Osteocyte (in vitro differentiated cells): ENCODE measurements at regions not wholly inside any gene's neighbourhood (a gene's known extent, or its start where the extent isn't known, plus 50 kb on each side); places are given as distances from the start of the nearest gene placed in this dataset.
"Not testable (repeated sequence)": the region's sequence is repeated elsewhere in the genome, so short reads cannot be mapped to it uniquely, and the experiment has no call there.

Experiments used
- DNase-seq: peaks from one replicate; pipeline ENCODE4 v3.0.0; 2021; ENCODE audit warnings: mixed read lengths; ENCODE audit not compliant: unreplicated experiment; ENCODE audit errors: extremely low spot score
- H3K27ac Mint-ChIP-seq: one replicate; pipeline ENCODE4 v1.8.0; 2021; ENCODE audit warnings: mild to moderate bottlenecking, mixed read lengths; ENCODE audit not compliant: unreplicated experiment
- H3K27me3 Mint-ChIP-seq: one replicate; pipeline ENCODE4 v1.8.0; 2021; ENCODE audit warnings: mixed read lengths; ENCODE audit not compliant: unreplicated experiment
- H3K36me3 Mint-ChIP-seq: one replicate; pipeline ENCODE4 v1.8.0; 2021; ENCODE audit warnings: mixed read lengths; ENCODE audit not compliant: unreplicated experiment
- H3K4me1 Mint-ChIP-seq: one replicate; pipeline ENCODE4 v1.8.0; 2021; ENCODE audit warnings: mixed read lengths; ENCODE audit not compliant: unreplicated experiment
- H3K4me3 Mint-ChIP-seq: one replicate; pipeline ENCODE4 v1.8.0; 2021; ENCODE audit warnings: mild to moderate bottlenecking, moderate library complexity, mixed read lengths; ENCODE audit not compliant: unreplicated experiment
- H3K9me3 Mint-ChIP-seq: one replicate; pipeline ENCODE4 v1.8.0; 2021; ENCODE audit warnings: mixed read lengths; ENCODE audit not compliant: unreplicated experiment

DNA sequence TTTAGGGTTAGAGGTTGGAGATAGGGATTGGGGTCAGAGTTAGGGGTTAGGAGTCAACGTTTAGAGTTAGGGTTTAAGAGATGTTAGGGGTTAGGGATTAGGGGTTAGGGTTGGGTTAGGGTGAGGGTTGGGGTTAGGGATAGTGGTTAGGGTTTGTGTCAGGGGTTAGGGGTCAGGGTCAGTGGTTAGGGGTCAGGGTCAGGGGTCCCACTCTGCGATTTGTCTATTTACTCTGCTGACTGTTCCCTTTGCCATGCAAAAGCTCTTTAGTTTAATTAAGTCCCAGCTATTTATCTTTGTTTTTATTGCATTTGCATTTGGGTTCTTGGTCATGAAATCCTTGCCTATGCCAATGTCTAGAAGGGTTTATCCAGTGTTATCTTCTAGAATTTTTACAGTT, 1649.3 kb downstream of the SPATA31A7 start:
- not testable (repeated sequence) for H3K9me3 Mint-ChIP-seq, H3K4me3 Mint-ChIP-seq, H3K27ac Mint-ChIP-seq, DNase-seq, H3K4me1 Mint-ChIP-seq, H3K36me3 Mint-ChIP-seq
- H3K27me3 Mint-ChIP-seq, result peaks cover 28% of the 10 kb centered on the region

DNA sequence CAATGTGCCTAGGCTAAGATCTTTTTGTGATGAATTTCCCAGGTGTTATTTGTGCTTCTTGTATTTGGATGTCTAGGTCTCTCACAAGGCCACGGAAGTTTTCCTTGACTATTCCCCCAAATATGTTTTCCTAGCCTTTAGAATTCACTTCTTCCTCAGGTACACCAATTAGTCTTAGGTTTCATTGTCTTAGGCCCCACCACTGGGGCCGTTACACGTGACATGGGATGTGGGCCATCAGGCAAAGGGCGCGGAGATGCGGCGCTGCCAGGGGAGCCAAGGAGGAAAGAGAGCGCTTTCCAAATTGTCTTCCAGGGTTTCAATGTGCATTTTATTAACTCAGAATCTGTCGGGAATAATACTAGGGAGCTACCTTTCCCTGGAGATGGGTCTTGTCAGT, 1653.3 kb downstream of the SPATA31A7 start:
- not testable (repeated sequence) for H3K27ac Mint-ChIP-seq, H3K4me1 Mint-ChIP-seq, H3K9me3 Mint-ChIP-seq, H3K36me3 Mint-ChIP-seq, DNase-seq, H3K4me3 Mint-ChIP-seq
- H3K27me3 Mint-ChIP-seq, result peaks cover 23% of the 10 kb centered on the region

DNA sequence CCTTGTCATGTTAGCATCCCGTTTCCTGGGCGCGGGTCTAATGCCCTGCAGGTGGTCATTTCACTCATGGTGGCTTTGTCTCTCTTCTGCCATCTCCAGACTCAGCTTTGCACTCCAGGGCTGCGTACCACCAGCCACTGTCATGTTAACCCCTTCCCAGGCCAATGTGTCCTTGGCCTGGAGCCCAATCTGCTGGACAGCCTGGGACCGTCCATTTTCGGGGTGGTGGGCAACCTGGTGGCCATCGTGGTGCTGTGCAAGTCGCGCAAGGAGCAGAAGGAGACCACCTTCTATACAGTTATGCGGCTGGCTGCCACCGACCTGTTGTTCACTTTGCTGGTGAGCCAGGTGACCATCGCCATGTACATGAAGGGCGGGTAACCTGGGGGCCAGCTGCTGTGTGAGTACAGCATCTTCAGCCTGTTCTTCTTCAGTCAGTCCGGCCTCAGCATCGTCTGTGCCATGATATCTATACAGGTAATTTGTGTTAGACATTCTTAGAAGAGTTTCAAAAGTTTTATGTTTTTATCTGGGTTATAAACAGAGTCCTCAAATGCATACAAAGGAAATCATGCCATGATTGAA, 1654.0 kb downstream of the SPATA31A7 start:
- H3K27ac Mint-ChIP-seq, result not testable (repeated sequence)
- H3K27me3 Mint-ChIP-seq, result peaks cover 20% of the 10 kb centered on the region

DNA sequence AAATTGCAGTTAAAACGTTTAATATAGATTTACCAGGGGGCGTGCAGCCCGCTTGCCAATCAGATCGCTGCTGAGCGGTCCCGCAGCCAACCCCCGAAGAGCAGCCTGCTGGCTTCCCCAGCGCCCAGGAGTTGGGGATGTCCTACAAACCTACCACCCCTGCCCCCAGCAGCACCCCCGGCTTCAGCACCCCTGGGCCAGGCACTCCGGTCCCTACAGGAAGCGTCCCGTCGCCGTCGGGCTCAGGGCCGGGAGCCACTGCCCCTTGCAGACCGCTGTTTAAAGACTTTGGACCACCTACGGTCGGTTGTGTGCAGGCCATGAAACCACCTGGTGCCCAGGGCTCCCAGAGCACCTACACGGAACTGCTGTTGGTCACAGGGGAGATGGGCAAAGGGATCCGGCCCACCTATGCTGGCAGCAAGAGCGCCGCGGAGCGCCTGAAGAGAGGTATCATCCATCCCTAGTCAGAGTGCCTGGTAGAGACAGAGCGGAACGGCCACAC, 1654.9 kb downstream of the SPATA31A7 start:
- DNase-seq, H3K36me3 Mint-ChIP-seq, H3K4me3 Mint-ChIP-seq, H3K4me1 Mint-ChIP-seq, H3K9me3 Mint-ChIP-seq, H3K27ac Mint-ChIP-seq: not testable (repeated sequence)
- H3K27me3 Mint-ChIP-seq, result peaks cover 20% of the 10 kb centered on the region

More for the DNA sequence above, 1654.0 kb downstream of the SPATA31A7 start:
- not testable (repeated sequence) for H3K4me3 Mint-ChIP-seq, DNase-seq, H3K9me3 Mint-ChIP-seq, H3K36me3 Mint-ChIP-seq, H3K4me1 Mint-ChIP-seq

DNA sequence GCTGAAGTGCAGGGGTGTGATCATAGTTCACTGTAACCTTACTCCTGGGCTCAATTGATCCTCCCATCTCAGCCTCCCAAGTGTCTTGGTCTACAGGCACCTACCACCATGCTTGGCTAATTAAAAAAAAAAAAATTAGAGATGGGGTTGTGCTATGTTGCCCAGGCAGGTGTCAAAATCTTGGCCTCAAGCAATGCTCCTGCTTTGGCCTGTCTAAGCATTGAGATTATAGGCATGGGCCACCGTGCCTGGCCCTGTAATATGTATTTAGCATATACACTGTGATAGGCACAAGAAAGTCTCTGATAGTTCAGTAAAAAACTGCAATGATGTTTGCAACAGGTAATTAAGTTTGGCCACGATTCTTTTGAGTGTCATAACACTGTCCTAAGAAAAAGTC, 1658.4 kb downstream of the SPATA31A7 start:
- H3K9me3 Mint-ChIP-seq, H3K4me3 Mint-ChIP-seq, H3K36me3 Mint-ChIP-seq, DNase-seq, H3K27ac Mint-ChIP-seq, H3K4me1 Mint-ChIP-seq: not testable (repeated sequence)
- peaks cover 15% of the 10 kb centered on the region for H3K27me3 Mint-ChIP-seq

DNA sequence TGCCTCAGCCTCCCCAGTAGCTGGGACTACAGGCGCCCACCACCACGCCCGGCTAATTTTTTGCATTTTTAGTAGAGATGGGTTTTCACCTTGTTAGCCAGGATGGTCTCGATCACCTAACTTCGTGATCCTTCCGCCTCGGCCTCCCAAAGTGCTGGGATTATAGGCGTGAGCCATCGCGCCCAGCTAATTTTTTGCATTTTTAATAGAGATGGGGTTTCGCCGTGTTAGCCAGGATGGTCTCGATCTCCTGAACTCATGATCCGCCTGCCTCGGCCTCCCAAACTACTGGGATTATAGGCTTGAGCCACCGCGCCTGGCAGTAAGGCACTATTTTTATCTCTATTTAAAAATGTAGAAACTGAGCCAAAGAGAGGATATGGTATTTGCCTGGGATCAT, 1660.2 kb downstream of the SPATA31A7 start:
- peaks cover 17% of the 10 kb centered on the region for H3K27me3 Mint-ChIP-seq
- not testable (repeated sequence) for H3K27ac Mint-ChIP-seq, DNase-seq, H3K4me1 Mint-ChIP-seq, H3K9me3 Mint-ChIP-seq, H3K36me3 Mint-ChIP-seq, H3K4me3 Mint-ChIP-seq

DNA sequence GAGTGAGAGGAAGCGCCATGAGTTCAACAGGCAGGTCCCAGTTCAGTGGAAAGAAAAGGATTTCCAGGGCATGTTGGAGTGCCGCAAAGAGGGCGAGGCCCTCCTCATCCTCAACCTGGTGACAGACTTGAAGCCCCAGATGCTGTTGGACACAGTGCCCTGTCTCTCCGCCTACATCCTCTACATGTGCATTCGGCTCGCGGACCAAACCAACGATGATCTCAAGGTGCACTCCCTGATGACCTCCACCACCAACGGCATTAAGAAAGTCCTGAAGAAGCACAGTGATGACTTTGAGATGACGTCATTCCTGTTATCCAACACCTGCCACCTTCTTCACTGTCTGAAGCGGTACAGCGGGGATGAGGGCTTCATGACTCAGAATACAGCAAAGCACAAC, 1667.4 kb downstream of the SPATA31A7 start:
- not testable (repeated sequence) for H3K27ac Mint-ChIP-seq, DNase-seq, H3K9me3 Mint-ChIP-seq, H3K4me1 Mint-ChIP-seq, H3K36me3 Mint-ChIP-seq, H3K4me3 Mint-ChIP-seq
- peaks cover 13% of the 10 kb centered on the region for H3K27me3 Mint-ChIP-seq

DNA sequence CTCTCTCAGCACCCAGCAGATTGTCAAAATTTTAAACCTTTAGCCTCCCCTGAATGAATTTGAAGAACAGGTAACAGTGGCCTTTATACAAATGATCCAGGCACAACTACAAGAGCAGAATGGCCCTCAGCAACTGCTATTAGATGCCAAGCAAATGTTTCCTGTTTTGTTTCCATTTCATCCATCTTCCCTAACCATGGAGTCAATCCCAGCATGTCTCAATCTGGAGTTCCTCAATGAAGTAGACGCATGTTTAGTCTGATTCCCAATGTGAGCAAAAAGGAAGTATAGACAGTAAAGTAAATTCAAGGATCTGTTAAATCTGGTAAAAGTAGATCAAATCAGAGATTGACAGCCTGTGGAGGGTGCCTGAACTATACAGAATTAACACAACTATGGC, 1668.4 kb downstream of the SPATA31A7 start:
- H3K4me1 Mint-ChIP-seq, H3K36me3 Mint-ChIP-seq, DNase-seq, H3K27ac Mint-ChIP-seq, H3K4me3 Mint-ChIP-seq, H3K9me3 Mint-ChIP-seq: not testable (repeated sequence)
- H3K27me3 Mint-ChIP-seq, result peaks cover 13% of the 10 kb centered on the region

DNA sequence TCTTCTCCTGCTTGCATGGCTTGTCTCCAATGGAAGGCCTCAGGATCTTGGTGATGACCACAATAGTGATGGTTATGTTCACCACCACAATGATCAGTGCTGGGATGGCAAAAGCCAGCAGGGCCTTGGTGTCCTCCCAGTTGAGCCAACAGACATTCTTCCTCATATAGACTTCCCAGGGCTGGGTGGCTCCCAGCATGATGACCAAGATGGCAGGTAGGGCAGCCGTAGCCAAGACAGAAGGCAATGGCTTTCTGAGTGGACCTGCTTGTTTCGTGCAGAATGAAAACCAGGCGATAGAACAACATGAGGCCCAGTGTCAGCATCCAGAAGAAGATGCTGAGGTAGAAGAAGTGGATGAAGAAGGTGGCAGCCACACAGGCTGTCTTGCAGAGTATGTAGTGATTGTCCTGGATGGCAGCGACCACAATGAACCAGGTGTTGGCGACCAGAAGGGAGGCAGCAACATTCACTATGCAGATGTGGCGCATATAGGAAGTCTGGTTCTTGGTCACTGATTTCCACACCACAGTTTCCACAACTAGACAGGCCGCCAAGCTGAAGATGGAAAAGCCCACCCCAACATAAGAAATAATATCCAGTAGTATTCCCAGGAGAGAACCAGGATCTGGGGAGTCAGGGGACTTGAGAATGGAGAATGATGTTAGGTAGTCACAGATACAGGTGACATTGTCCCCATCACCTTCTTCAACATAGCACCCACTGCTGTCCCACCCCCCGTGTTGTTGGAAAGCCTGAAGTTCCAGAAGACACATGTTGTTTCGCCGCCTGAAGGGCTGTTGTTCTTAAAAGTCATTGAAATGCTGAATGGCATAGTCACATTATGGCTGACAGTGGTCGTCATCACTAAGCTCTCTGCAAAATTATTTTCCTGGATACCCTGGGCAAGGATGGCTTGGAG, 1671.4 kb downstream of the SPATA31A7 start:
- H3K4me3 Mint-ChIP-seq, H3K4me1 Mint-ChIP-seq, H3K9me3 Mint-ChIP-seq, H3K27ac Mint-ChIP-seq, H3K36me3 Mint-ChIP-seq, DNase-seq: not testable (repeated sequence)
- peaks cover 31% of the 10 kb centered on the region for H3K27me3 Mint-ChIP-seq

DNA sequence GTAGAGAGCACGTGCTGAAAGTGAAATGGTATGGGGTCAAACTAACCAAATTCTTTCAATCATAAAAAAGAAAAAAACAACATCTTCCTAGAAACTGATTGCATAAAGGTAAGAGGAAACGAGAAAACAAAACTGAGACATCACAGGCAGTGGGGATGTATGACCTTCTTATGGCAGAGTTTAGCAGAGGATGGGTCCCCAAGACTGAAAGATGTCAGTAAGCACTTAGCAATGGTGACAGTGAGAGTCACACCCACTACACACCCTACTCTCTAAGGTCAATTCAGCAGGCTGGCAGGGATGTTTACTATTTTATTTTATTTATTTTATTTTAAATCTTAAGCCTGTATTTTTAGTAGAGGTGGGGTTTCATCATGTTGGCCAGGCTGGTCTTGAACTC, 1672.3 kb downstream of the SPATA31A7 start:
- H3K27me3 Mint-ChIP-seq, result peaks cover 38% of the 10 kb centered on the region
- not testable (repeated sequence) for H3K4me3 Mint-ChIP-seq, DNase-seq, H3K27ac Mint-ChIP-seq, H3K36me3 Mint-ChIP-seq, H3K9me3 Mint-ChIP-seq, H3K4me1 Mint-ChIP-seq

DNA sequence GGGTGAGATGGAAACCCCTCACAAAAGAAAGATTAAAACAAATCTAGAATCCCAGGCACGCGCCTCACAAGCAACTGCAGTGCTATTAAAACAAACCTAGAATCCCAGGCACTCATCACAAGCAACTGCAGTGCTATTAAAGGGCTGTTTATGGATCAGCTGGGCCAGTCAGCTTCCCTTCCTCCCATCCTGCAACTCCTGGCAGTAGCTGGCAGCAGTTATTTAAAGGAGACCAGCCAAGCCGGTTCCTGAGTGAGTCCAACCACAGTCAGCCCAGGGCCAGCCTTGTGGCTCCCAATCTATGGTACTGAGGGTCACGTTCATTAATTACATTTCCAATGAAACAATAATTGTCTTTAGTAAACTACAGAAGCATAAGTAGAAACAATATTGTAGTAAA, 1673.5 kb downstream of the SPATA31A7 start:
- DNase-seq, H3K4me3 Mint-ChIP-seq, H3K27ac Mint-ChIP-seq, H3K9me3 Mint-ChIP-seq, H3K4me1 Mint-ChIP-seq, H3K36me3 Mint-ChIP-seq: not testable (repeated sequence)
- H3K27me3 Mint-ChIP-seq, result peaks cover 45% of the 10 kb centered on the region

DNA sequence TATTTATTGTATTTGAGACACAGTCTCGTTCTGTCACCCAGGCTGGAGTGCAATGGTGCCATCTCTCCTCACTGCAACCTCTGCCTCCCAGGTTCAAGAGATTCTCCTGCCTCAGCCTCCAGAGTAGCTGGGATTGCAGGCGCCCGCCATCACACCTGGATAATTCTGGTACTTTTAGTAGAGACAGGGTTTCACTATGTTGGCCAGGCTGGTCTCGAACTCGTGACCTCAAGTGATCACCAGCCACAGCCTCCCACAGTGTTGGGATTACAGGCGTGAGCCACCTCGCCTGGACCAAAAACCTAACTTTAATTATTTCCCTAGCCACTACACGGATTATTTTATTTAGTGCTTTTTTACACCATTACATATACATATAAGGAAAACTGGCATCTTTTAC, 1674.0 kb downstream of the SPATA31A7 start:
- H3K36me3 Mint-ChIP-seq, H3K9me3 Mint-ChIP-seq, H3K4me3 Mint-ChIP-seq, H3K27ac Mint-ChIP-seq, H3K4me1 Mint-ChIP-seq: not testable (repeated sequence)
- DNase-seq, result peak; percentile 86
- H3K27me3 Mint-ChIP-seq, result peaks cover 46% of the 10 kb centered on the region
